HG03039 (cell line): ENCODE measurements at regions not wholly inside any gene's neighbourhood (a gene's known extent, or its start where the extent isn't known, plus 50 kb on each side); places are given as distances from the start of the nearest gene placed in this dataset.

Experiments used
- ATAC-seq: cut with Tn5 transposase; IDR thresholded peaks from one replicate; pipeline ENCODE4 v1.9.1; 2021; ENCODE audit warnings: mild to moderate bottlenecking, moderate library complexity; ENCODE audit not compliant: unreplicated experiment

DNA sequence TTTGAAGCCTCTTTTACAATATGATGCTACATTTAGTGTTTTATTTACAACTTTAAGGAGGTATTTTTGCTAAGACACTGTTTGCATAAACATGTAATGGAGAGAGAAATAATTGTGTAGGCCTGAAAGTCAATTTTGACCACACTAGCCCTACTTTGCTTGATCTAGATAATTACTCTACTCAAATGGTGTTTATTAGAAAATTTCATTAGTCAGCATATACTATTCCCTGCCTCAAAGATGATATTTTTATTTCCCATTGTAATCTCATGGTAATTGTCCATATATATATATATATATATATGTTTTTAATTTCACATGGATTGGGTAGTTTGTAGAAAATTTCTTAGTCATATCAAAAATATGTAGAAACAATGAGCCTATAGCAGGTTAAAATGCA is 632.2 kb downstream of the SATB2 start:
- no peak for ATAC-seq

- ATAC-seq: no peak
Measured at GRCh38 chr2:198817536-198817935, 640.2 kb downstream of the SATB2 start.

- ATAC-seq: no peak
Measured at GRCh38 chr2:198815626-198816025, 642.1 kb downstream of the SATB2 start.

DNA sequence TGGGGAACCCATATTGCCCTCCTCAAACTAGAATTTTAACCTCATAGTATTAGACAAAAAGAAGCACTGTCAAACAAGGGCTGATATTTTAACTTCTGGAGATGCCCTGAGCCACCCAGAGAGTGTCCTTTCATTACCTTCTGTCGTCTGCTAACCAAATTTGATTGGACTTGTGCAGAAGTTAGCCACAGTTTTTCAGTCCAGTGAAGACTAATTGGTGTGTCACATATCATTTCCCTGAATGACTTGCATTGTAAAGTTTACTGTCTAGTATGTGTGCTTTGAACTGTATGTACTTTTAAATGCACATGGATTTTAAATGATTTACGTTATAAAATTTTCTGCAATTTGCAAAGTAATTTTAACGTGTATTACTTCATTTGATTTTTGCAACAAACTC is 646.5 kb downstream of the SATB2 start:
- no peak for ATAC-seq

GRCh38 chr2:198809976-198810375 is 647.8 kb downstream of the SATB2 start:
- ATAC-seq: no peak

- no peak for ATAC-seq
Measured at GRCh38 chr2:198807131-198807530, 650.6 kb downstream of the SATB2 start.

DNA sequence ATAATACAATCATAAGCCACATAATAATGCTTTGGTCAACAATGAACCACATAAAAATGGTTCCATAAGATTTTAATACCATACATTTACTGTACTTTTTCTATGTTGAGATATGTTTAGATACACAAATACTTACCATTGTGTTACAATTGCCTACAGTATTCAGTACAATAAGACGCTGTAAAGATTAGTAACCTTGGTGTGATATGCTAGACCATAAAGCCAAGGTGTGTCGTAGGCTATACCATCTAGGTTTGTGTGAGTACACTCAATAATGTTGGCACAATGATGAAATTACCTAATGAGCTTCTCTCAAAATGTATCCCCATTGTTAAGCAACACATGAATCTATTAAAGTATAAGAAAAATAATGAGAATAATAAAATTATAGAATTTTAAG is 662.3 kb downstream of the SATB2 start:
- no peak for ATAC-seq

DNA sequence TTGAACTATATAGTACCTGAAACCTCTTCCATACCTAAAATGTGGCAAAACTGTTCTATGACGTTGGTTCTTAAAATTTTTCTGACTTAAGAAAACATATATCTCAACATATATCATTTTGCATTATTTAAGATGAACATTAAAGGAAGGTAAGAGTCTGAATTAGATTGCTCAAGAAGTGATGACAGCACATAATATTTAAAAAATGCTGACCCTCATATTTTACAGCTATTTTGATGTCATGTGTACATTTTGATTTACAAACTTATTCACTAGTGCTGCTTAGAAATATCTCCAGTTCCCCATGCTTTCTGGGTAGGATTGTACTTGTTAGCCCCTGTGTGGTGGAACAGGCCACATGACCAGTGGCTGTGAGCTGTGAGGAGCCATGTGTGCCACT is 666.1 kb downstream of the SATB2 start:
- ATAC-seq: no peak

DNA sequence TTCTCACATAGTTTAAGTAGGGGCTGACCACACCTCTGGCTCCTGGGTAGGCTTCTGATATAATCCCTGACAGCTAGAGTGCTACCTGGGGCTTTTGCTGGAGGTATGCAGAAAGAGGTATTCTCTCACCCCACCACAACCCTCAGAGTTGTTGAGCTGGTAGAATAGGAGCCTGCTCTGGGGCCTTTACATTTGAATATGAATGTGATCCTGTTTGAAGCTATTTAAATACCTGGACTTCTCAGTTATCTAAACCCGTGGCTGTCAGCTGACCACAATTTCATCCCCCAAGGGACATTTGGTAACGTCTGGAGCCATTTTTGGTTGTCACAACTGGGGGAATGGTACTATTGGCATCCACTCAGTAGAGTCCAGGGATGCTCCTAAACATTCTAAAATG is 669.1 kb downstream of the SATB2 start:
- ATAC-seq: no peak

DNA sequence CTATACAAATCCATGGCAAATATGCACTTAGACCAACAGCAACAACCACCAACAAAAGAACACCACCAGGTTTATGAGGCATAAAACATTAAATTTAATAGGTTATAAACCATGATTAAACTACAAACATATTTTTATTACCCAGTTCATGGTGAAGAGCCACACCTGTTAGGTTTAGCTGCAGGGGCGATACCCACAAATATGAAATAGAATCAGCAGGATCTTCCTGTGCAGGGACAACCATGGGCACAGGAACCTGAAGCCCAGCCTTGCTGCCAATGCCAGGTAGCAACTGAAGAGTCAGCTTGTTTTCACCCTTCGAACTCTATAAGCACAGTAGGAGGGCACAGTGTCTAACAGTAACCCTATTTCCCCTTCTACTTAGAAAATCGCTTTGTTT is 675.0 kb downstream of the SATB2 start:
- no peak for ATAC-seq

DNA sequence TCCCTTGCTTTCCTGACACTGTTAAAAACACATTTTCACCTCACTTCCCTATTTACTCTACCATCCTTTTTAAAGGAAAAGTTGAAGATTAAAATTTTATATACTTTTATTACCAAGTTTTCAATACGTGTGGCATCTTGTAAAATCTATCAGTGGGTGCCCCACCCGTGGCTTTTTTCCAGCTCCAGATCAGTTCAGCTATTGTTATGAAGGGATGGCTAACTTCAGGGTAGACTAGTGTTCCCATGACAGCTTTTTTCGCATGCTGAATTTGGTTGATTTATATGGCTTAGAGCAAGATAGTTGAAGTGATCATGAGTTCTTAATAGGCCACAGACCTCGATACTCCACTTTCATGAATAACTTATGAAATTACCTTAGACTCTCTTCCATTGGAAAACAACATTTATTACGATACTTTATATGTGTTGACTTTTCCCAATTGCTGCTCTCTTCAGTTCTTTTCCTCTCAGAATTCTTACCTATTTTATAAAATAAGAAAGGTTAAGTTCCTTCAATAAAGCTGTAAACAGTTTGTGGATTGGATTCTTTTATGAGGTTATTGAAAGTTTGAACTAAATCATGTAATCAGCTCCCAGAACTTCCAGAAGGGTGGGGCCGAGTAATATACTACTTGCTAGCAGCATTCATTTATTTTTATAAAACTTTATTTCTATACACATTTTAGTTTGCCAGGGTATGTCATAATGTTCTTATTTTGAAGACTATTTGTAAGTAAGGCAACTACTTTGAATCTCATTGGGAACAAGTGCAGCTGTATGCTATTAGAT is 680.9 kb downstream of the SATB2 start:
- no peak for ATAC-seq

DNA sequence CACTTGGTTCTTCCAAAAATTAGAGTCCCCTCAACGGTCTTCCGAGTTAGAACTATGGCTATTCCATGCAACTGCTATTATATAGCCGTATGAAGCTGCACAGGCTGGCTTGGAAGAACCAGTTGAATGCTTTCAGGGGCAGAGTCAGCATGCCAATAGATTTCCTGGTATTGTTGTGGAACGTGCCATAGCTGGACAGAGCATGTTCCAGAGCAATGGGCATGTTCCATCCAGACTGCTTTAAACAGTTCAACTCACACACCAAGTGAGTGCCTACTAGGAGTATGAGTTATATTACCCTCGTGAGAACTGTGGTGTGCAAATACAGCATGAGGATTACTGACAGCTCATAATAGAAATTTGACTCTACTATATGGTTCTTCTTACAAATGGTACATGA is 682.0 kb downstream of the SATB2 start:
- no peak for ATAC-seq

- no peak for ATAC-seq
Measured at GRCh38 chr2:198774576-198774975, 683.2 kb downstream of the SATB2 start.

DNA sequence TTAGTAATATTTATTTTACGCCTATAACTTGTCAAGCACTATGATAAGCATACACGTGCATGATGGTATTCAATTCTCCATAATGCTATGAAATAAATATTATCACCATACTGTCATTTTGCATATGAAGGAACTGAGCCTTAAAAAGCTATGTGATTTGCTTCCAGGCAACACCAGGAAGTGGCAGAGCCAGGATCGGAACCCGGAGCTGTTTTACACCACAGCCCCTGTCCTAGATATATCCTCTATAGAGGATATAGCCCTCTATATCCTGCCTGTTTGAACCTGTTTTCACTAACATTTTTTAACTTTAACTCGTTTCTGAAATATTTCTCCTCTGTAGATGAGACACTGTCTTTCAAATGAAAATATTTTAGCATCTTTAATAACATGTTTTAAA is 690.0 kb downstream of the SATB2 start:
- no peak for ATAC-seq

GRCh38 chr2:198763793-198764192 is 693.9 kb downstream of the SATB2 start:
- ATAC-seq: no peak

DNA sequence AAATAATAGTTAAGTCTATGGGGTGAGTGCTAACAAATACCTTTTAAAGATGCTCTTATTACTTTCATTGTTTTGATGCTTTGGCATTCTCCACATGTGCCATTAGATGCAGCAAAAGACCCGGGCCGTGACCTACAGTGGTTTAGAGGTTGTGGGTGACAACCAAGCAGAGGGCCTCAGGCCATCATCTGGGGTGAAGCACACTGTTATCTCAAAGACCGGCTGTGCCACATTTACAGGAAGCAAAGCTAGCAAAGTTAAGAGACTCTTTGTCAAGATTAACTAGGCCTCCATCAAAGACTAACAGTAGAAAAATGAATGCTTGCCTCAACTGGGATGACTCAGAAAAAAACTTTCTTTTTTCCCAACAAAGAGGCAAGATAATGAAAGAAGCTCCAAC is 695.3 kb downstream of the SATB2 start:
- ATAC-seq: no peak

GRCh38 chr2:198757069-198757468 is 700.7 kb downstream of the SATB2 start:
- ATAC-seq: no peak

DNA sequence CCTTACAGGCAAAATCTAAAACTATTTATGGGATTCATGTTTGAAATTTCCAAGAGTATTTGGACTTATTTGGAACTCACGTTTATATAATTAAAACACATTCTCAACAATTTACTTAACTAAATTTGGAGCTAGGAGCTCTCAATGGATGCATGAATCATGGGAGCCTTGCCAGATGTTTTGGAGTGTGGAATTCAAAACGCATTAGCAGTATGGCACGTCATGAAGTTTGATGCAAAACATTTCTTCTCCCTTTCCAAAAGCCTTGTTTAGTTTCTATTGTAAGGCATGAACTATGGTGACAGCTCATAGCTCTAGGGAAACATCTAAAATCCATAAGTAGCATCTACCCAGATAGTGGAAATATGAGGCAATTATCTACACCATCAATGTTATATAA is 701.6 kb downstream of the SATB2 start:
- ATAC-seq: no peak

- no peak for ATAC-seq
Measured at GRCh38 chr2:198753101-198753500, 704.6 kb downstream of the SATB2 start.

GRCh38 chr2:198749364-198749763 is 708.4 kb downstream of the SATB2 start:
- ATAC-seq: no peak

GRCh38 chr2:198731842-198732399 is 725.8 kb downstream of the SATB2 start:
- no peak for ATAC-seq

GRCh38 chr2:198720266-198720665 is 737.5 kb downstream of the SATB2 start:
- no peak for ATAC-seq

DNA sequence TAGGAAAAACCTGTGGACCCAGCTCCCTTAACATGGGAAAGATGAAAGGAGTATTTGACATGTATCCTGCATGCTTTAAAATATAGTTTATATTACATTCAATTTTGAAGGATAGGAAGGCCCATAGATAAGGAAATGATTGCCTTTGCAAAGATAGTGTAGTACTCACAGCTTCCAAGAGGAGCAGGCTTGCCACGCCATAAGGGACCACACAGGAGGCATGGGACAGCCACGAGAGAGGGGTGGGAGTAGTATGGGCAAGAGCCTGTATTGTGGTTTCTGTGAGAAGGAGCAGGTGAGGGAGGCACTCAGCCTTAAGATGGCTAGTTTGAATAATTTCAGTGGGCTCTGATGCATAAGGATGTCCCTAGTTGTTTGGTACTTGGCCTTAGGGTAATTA is 740.3 kb downstream of the SATB2 start:
- ATAC-seq: no peak
